OCI-LY1 (cell line): ENCODE measurements at regions not wholly inside any gene's neighbourhood (a gene's known extent, or its start where the extent isn't known, plus 50 kb on each side); places are given as distances from the start of the nearest gene placed in this dataset.

Experiments
- H2AFZ ChIP-seq: fragments of 200-600 bp; sonication (generic), shearing (Covaris generic); 2 replicates; pipeline ENCODE4 v1.6.0; 2014; ENCODE audit warnings: antibody characterized with exemption, mild to moderate bottlenecking, low read length
- H3F3A ChIP-seq: fragments of 200-600 bp; sonication (generic), shearing (Covaris generic); 2 replicates; pipeline ENCODE4 v1.6.0; 2014; ENCODE audit warnings: mild to moderate bottlenecking, antibody characterized with exemption, low read length, moderate library complexity; ENCODE audit not compliant: insufficient read depth
- H3K27ac ChIP-seq: fragments of 200-600 bp; sonication (generic); 2 replicates; pipeline ENCODE4 v1.5.1; 2014; ENCODE audit warnings: low read length, mixed run types, mild to moderate bottlenecking, low read depth; ENCODE audit not compliant: poor library complexity, severe bottlenecking
- H3K27me3 ChIP-seq: fragments of 200-600 bp; sonication (generic); 2 replicates; pipeline ENCODE4 v1.6.0; 2014; ENCODE audit warnings: antibody characterized with exemption, mild to moderate bottlenecking, low read length, moderate library complexity; ENCODE audit not compliant: insufficient read depth
- H3K36me3 ChIP-seq: fragments of 200-600 bp; sonication (generic); 2 replicates; pipeline ENCODE4 v1.6.1; 2014; ENCODE audit warnings: mild to moderate bottlenecking, antibody characterized with exemption, low read length, moderate library complexity, mixed read lengths; ENCODE audit not compliant: insufficient read depth
- H3K4me1 ChIP-seq: fragments of 200-600 bp; sonication (generic); 2 replicates; pipeline ENCODE4 v1.5.1; 2014; ENCODE audit warnings: mild to moderate bottlenecking, low read length, moderate library complexity; ENCODE audit not compliant: insufficient read depth, severe bottlenecking
- H3K4me2 ChIP-seq: fragments of 200-600 bp; sonication (generic), shearing (Covaris generic); 2 replicates; pipeline ENCODE4 v1.6.1; 2014; ENCODE audit warnings: low read length
- H3K4me3 ChIP-seq: fragments of 200-600 bp; sonication (generic); 2 replicates; pipeline ENCODE4 v1.5.1; 2014; ENCODE audit warnings: low read length, low read depth, mild to moderate bottlenecking, mixed read lengths; ENCODE audit not compliant: poor library complexity, severe bottlenecking
- H3K79me2 ChIP-seq: fragments of 200-600 bp; shearing (Covaris generic); 2 replicates; pipeline ENCODE4 v1.6.1; 2016; ENCODE audit warnings: mixed run types, low read length, mixed read lengths; ENCODE audit not compliant: insufficient read depth
- H3K9ac ChIP-seq: fragments of 200-600 bp; sonication (generic), shearing (Covaris generic); 2 replicates; pipeline ENCODE4 v1.6.1; 2014; ENCODE audit warnings: mild to moderate bottlenecking, low read length, mixed read lengths
- H3K9me2 ChIP-seq: fragments of 200-600 bp; sonication (generic), shearing (Covaris generic); 2 replicates; pipeline ENCODE4 v1.6.1; 2014; ENCODE audit warnings: low read depth, mild to moderate bottlenecking, low read length, mixed read lengths
- H3K9me3 ChIP-seq: fragments of 200-600 bp; shearing (Covaris generic); 2 replicates; pipeline ENCODE4 v1.6.1; 2014; ENCODE audit warnings: low read length, mixed read lengths
- H4K20me1 ChIP-seq: fragments of 200-600 bp; sonication (generic), shearing (Covaris generic); 2 replicates; pipeline ENCODE4 v1.6.0; 2016; ENCODE audit warnings: mild to moderate bottlenecking, low read length; ENCODE audit not compliant: insufficient read depth
- EZH2 ChIP-seq: fragments of 200-600 bp; sonication (generic), shearing (Covaris generic); IDR thresholded peaks from 2 replicates; pipeline ENCODE4 v1.8.0; 2017; ENCODE audit warnings: borderline replicate concordance, mixed run types, mild to moderate bottlenecking, antibody characterized with exemption, low read length, moderate library complexity, mixed read lengths
- TF ChIP-seq, protein P1 (sequence below): fragments of 200-600 bp; sonication (generic), shearing (Covaris generic); IDR thresholded peaks from 2 replicates; pipeline ENCODE4 v1.5.1; 2017; ENCODE audit warnings: mild to moderate bottlenecking, antibody characterized with exemption, low read length, moderate library complexity, mixed read lengths

DNA sequence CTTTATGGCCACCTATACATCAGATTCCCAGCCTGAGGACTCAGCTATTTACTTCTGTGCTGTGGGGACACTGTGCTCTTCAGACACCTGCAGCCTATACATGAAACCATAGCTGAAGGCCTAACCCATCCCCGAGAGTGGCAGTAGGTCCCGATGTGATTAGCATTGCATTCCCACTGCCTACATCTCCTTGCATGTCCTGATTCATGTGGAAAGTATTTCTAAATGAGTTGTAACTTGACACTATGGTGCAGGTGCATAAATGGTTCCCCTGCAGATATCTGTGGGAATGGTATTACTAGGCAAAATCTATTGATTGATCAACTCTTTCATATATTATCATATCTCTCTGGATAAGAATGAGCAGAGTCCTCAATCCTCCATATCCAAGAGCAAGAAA, 433.5 kb downstream of the DAD1 start:
- TF ChIP-seq, protein P1, sequence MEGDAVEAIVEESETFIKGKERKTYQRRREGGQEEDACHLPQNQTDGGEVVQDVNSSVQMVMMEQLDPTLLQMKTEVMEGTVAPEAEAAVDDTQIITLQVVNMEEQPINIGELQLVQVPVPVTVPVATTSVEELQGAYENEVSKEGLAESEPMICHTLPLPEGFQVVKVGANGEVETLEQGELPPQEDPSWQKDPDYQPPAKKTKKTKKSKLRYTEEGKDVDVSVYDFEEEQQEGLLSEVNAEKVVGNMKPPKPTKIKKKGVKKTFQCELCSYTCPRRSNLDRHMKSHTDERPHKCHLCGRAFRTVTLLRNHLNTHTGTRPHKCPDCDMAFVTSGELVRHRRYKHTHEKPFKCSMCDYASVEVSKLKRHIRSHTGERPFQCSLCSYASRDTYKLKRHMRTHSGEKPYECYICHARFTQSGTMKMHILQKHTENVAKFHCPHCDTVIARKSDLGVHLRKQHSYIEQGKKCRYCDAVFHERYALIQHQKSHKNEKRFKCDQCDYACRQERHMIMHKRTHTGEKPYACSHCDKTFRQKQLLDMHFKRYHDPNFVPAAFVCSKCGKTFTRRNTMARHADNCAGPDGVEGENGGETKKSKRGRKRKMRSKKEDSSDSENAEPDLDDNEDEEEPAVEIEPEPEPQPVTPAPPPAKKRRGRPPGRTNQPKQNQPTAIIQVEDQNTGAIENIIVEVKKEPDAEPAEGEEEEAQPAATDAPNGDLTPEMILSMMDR, result no peak
- no peak for TF ChIP-seq EZH2
- Histone ChIP-seq H3K79me2 (no peaks in the 10 kb centered on the region), H3K4me1 (no peaks in the 10 kb centered on the region), H2AFZ (no peak overlapping the region), H3K9me3 (no peaks in the 10 kb centered on the region), H3K36me3 (no peaks in the 10 kb centered on the region), H3K4me3 (no peak overlapping the region), H3K9ac (no peak overlapping the region), H3K27me3 (no peaks in the 10 kb centered on the region), H3K9me2 (no peaks in the 10 kb centered on the region), H4K20me1 (no peaks in the 10 kb centered on the region), H3K4me2 (no peak overlapping the region), H3K27ac (no peak overlapping the region), H3F3A (no peaks in the 10 kb centered on the region)

DNA sequence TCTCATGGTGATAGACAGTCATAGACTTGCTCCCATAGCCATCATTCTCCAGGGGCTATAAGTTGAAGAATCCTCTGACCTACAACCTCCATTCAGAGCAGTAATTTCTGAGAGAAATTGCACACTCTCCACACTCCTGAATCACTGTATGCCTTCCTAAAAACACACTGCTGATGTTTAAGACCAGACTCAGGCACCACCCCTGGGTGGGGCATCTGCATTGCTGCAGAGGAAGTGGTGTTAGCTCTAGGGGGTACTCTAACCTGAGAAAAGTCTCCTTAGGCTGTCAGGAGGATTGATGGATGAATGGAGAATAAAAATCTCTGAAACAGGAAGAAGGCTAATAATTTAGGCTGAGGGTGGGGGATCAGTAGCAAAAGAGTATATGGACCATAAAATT, 436.1 kb downstream of the DAD1 start:
- no peaks in the 10 kb centered on the region for H3K36me3 ChIP-seq
- no peak for TF ChIP-seq EZH2
- TF ChIP-seq, protein P1, result no peak

DNA sequence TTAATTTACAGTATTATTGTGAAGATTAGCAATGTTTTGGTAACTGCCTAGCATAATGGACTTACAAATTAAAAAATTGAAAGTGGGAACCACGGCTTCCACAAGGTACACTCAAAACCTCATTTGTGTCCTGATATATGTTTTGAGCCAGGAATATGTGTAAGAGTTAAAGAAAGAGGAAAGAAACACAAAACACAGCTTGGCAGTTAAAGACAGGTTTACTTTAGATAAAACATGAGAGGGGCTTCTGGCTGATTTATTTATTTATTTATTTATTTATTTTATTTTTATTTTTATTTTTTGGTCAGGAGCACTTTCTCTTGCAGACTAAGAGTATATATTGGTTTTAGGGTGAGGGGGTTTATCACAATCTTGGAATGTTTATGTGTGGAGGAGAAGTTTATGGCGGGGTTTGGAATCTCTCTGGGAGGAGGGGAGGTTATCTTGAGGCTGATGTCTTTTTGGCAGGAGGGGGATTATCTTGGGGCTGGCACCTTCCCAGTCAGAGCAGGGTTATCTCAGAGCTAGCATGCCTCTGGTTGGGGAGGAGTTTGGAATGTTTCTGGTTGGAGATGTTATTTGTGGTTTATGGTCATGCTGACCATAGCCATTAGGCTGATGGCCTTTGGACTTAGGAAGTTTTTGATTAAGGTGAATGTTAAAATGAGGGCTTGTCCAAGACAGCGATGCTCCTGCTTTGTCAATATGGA, 436.7 kb downstream of the DAD1 start:
- Histone ChIP-seq H3F3A (no peaks in the 10 kb centered on the region), H3K4me1 (no peaks in the 10 kb centered on the region), H3K36me3 (no peaks in the 10 kb centered on the region), H3K9me3 (no peaks in the 10 kb centered on the region), H3K9me2 (no peaks in the 10 kb centered on the region), H3K4me2 (no peak overlapping the region), H3K27ac (no peak overlapping the region), H3K9ac (no peak overlapping the region), H3K79me2 (no peaks in the 10 kb centered on the region), H4K20me1 (no peaks in the 10 kb centered on the region), H2AFZ (no peak overlapping the region), H3K4me3 (no peak overlapping the region), H3K27me3 (no peaks in the 10 kb centered on the region)
- TF ChIP-seq EZH2, result no peak
- TF ChIP-seq, protein P1, result no peak

More for the DNA sequence above, 436.1 kb downstream of the DAD1 start:
- no peak overlapping the region for H3K9ac ChIP-seq
- no peak overlapping the region for H3K4me2 ChIP-seq
- H3K9me2 ChIP-seq, result no peaks in the 10 kb centered on the region
- H2AFZ ChIP-seq, result no peak overlapping the region
- H3K4me1 ChIP-seq, result no peaks in the 10 kb centered on the region
- H3K4me3 ChIP-seq, result no peak overlapping the region
- H4K20me1 ChIP-seq, result no peaks in the 10 kb centered on the region
- H3K79me2 ChIP-seq, result no peaks in the 10 kb centered on the region
- H3K27me3 ChIP-seq, result no peaks in the 10 kb centered on the region
- H3K9me3 ChIP-seq, result no peaks in the 10 kb centered on the region
- H3F3A ChIP-seq, result no peaks in the 10 kb centered on the region
- no peak overlapping the region for H3K27ac ChIP-seq
